GM18502 (cell line): ENCODE measurements at regions not wholly inside any gene's neighbourhood (a gene's known extent, or its start where the extent isn't known, plus 50 kb on each side); places are given as distances from the start of the nearest gene placed in this dataset.
"Not testable (repeated sequence)": the region's sequence is repeated elsewhere in the genome, so short reads cannot be mapped to it uniquely, and the experiment has no call there.

Experiments
- ATAC-seq: cut with Tn5 transposase; IDR thresholded peaks from one replicate; pipeline ENCODE4 v1.9.1; 2021; ENCODE audit warnings: mild to moderate bottlenecking; ENCODE audit not compliant: unreplicated experiment, poor library complexity

DNA sequence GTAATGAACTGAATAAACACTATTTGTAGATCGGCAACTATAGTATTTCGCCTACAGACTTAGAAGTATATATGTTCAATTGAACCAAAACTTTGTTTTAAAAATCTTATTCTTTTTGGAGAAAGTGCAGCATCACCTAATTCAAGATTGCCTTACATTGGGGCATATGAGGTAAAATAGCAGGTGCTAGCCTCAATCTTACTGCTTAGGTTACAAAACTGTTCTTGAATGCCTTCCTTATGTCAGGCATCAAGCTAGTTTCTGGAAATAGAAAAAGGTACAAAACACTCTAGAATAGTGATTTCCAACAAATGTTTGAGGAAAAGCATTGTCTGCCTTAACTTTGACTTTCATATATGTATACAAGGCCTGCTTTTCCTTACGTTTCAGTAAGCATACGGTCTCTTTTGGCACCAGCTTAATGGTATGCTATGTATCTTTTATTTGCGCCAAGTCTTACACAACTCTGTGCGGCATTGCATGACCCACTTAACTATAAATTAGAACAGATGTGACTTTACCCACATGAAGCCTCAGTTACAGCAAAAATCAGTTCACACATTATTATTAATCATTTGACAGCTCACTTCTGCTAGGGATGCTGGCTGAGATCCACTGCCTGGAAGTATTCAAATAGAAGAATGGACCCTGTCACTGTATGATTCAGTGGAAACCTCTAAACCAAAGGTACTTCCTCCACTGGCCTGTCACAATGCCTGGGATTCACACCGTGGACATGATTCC is 174.1 kb downstream of the PRELID2 start:
- ATAC-seq: no peak

DNA sequence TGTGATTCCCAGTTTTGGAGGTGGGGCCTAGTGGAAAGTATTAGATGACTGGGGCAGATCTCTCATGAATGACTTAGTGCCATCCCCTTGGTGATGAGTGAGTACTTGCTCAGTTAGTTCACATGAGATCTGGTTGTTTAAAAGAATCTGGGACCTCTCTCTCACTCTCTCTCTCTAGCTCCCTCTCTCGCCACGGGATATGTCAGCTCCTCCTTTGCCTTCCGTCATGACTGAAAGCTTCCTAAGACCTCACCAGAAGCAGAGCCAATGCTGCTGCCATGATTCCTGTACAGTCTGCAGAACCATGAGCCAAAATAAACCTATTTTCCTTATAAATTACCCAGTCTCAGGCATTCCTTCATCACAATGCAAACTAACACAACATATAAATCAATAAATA is 176.7 kb downstream of the PRELID2 start:
- ATAC-seq: no peak

DNA sequence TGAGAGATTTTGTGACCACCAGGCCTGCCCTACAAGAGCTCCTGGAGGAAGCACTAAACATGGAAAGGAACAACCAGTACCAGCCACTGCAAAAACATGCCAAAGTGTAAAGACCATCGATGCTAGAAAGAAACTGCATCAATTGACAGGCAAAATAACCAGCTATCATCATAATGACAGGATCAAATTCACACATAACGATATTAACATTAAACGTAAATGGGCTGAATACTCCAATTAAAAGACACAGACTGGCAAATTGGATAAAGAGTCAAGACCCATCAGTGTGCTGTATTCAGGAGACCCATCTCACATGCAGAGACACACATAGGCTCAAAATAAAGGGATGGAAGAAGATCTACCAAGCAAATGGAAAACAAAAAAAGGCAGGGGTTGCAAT is 182.4 kb downstream of the PRELID2 start:
- not testable (repeated sequence) for ATAC-seq

DNA sequence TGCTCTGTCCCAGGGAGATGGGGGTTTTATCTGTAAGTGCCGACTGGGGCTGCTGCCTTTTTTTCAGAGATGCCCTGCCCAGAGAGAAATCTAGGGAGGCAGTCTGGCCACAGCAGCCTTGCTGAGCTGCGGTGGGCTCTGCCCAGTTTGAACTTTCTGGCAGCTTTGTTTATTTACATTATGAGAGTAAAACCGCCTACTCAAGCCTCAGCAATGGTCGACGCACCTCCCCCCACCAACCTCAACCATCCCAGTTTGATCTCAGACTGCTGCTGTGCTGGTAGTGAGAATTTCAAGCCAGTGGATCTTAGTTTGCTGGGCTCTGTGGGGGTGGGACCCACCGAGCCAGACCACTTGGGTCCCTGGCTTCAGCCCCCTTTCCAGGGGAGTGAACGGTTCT is 188.0 kb downstream of the PRELID2 start:
- not testable (repeated sequence) for ATAC-seq

DNA sequence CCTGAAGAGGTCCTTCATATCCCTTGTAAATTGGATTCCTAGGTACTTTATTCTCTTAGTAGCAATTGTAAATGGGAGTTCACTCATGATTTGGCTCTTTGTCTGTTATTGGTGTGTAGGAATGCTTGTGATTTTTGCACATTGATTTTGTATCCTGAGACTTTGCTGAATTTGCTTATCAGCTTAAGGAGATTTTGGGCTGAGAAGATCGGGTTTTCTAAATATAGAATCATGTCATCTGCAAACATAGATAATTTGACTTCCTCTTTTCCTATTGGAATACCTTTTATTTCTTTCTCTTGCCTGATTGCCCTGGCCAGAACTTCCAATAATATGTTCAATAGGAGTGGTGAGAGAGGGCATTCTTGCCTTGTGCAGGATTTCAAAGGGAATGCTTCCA is 191.9 kb downstream of the PRELID2 start:
- not testable (repeated sequence) for ATAC-seq

DNA sequence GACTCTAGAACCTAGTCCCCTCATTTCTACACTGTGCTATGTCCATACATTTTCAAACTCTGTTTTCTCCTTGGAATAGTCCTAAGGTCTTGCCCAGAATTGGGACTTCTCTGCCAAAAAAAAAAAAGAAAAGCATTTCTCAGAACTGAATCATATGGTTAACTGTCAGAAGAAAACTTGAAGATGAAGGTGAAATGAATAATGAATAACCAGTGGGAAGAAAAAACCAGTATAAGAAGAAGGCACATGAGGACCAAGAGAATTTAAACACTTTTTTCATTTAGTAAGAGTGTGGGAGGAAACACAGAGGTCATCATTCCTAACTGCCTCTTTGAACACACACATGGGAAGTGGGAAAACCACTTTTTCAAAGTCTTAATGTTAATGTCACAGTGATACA is 197.7 kb downstream of the PRELID2 start:
- ATAC-seq: no peak

DNA sequence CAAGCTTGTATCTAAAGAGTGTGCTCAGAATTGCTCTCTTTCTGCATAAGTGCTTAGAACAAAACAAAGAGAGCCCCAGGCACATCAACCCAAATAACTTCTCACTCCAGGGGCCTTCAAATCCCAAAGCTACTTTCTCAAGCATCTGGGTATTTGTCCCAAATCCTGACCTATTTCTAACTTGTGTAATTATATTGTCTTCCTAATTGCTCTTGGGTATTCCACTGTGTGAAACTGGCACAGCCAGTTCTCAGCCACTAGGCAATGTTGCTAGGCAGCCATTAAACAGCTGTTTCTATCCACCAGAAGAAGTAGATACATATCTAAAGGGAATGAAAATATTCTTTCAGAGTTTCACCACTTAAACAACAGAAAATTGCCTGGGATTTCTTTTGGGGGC is 198.8 kb downstream of the PRELID2 start:
- no peak for ATAC-seq

DNA sequence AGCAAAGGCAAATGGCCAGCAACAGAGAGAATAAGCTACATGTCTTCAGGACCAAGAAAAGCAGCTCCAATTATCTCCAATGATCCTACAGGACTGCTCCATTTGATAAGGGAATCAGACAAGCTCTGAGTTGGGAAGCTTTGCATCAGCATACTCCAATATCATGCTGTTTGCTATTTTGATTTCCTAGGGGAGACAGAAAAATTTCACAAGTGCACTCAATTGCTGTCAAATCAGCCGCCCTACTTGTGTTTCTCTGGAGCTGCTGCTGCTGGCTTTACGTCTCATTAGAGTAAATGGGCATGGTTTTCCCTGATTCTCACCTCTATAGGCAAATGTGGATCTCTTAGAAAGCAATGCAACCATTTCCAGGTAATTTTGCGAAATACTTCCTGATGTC is 201.7 kb downstream of the PRELID2 start:
- ATAC-seq: no peak

DNA sequence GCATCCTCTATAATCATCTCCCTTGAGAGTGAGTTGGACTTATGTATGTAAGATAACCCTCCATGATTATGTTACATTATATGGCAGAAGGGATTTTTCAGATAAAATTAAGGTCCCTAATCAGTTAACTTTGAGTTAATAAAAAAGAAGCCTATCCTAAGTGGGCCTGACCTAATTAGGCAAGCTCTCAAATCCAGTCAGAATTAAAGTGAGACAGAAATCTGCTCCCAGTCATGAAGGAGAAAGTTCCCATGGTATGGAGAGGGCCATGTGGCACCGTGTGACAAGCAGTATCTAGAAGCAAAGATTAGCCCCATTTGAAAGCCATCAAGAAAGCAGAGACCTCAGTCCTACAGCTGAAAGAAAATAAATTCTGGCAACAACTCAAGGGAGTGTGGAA is 202.4 kb downstream of the PRELID2 start:
- ATAC-seq: no peak

DNA sequence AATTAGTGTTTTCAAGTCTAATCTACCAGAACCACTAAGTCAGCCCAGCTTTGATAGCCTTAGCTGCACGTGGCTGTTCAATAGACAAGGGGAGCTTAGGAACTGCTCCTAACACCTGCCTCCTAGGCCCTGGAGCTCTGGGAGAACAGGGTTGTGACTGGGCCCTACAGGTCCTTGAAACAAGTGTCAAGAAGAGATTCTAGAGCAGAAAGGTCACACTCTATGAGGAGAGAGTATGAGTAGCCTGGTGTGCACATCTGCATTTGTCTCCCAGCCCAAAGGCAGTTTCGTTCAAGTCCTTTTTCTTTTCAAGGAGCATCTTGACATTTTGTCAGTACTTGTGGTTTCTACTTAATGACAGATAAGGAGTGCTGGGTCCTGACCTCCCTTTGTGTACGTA is 206.1 kb downstream of the PRELID2 start:
- no peak for ATAC-seq

DNA sequence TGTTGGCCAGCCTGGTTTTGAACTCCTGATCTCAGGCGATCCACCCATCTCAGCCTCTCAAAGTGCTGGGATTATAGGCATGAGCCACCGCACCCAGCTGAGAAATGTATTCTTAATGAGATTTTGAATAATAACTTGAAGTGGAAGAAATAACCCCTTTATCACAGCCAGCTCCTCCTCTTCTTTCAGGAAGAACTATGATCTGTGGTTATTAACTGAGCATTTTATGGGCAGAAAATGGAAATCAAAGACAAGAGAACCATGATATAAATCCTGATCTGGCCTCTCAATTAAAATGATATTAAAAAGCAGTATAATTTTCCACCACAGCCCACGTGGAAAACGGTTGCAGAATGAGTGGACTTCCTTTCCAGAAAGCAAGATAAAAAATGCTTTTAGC is 206.6 kb downstream of the PRELID2 start:
- no peak for ATAC-seq

DNA sequence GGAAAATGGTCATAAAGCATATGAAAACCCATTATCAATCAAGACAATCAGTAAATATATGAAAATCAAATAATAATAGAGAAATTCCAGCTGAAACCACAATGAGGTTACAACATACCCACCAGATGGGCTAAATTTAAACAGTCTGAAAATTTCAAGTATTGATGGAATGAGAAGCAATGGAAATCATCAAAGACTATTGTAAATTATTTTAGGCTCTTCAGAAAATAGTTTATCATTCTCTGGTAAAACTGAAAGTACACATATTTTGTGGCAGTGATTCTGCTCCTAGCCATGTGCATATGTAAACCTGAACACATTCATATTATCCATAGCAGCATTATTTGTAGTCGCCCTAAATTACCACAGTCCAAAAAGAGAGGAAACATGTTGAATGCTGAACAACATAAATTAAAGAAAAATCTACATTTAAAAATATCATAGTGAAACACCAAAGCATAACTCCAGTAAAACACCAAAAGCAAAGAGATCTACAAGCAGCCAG is 215.3 kb downstream of the PRELID2 start:
- no peak for ATAC-seq

DNA sequence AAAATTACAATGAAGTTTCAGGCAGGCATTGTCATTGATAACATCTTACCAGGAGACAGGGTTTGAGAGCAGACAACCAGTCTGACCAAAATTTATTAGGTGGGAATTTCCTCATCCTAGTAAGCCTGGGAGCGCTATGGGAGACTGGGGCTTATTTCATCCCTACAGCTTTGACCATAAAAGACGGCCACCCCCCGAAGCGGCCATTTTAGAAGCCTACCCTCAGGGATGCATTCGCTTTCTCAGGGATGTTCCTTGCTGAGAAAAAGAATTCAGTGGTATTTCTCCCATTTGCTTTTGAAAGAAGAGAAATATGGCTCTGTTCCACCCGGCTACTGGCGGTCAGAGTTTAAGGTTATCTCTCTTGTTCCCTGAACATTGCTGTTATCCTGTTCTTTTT is 218.4 kb downstream of the PRELID2 start:
- ATAC-seq: not testable (repeated sequence)

DNA sequence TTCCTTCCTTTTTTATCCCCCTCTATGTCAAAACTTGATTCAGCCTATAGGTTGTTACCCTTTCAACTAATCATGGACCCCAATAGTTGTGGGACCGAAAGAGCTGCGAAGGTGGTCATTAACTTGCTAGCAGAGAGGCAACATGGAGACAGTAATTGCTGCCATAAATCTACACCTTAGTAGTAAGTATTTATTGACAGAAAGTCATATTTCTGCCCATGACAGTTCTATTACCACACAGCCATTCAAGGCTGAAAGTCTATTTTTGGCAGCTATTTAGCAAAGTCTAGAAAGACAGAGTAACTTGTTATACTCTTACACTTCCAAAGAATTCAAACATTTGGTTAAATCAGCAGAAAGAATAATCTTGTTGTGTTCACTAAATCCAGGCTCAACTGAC is 236.2 kb downstream of the PRELID2 start:
- ATAC-seq: no peak

DNA sequence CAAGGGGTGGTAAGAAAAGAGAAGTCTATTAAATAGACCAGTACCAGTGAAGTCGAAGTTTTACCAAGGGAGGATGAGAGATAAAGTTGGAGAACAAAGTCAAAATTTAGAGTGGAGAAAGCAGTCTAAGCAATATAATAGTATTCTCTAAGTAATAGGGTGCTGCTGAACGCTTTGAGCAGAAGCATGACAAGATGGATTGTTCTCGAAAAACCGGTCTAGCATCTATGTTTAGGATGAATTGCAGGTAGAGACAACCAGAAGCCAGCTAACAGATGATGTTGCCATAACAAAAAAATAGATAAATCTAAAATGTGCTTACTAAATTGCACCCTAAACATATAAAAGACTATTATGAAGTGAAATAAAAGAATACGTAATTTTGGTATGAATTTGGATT is 237.0 kb downstream of the PRELID2 start:
- ATAC-seq: no peak

DNA sequence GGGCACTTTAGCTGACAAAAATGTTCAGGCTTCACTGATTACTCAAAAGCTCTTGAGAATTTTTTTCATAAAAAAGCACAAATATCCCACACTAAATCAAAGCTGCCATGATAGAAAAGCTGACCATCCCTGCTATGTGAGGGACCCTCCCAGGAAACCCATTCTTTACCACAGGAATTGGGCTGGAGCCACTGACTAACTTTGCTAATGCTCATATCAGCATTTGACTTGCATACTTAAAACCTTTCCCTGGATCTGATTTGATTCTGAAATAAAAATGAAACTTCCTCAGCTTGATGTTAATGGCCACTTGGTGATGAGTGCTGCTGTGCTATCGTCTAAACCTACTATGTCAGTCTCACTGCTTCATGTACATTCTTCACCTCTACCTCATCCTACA is 243.6 kb downstream of the PRELID2 start:
- ATAC-seq: no peak

DNA sequence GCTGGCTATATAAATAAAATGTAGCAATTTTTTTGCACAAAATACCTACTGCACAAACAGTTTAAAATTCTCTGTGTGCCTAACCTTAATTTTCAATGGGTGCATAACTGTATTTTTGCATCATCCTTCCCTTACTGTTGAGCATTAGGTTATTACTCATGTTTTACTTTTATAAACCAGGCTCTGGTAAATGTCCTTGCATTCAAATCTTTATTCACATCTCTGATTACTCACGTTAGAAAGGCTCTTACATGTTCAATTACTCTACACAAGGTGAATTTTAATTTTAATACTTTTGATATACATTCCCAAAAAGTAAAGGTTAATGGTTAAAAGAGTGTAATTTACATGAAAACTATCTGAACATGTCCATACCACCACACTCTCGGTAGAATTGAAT is 246.1 kb downstream of the PRELID2 start:
- no peak for ATAC-seq

DNA sequence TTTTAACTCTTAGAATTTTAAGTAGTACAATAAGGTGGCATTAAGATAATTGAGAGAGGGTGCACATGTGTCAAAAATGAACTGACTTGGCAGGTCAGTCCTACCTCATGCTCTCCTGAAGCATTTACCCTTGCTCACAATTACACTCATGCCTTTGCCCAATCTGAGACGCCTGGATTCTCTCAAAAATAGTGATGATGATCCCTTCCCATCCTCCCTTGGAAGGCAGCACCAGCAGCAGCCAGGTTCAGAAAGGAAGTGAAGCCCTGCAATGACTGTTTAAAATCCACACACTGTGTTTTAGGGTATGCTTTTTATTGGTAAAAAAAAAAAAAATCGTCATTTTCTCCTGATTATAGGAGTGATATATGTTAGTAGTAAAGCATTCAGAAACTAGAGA is 246.6 kb downstream of the PRELID2 start:
- no peak for ATAC-seq

DNA sequence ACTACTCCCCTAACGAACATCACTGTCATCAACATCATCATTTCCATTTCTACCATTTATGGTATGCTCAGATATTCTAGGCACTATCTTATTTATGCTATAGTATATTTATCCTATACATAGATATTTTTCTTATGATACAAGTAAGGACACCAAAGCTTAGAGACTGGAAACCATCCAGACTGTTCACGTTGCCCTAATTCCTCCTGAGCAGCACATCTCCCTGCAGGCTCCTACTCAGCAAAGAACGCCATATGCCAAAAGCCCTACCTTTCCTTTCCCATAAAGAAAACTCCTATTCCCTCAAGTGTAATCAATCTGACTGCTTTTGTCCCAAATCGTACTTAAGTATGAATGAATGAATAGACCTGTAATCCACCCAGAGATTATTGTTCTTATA is 247.0 kb downstream of the PRELID2 start:
- no peak for ATAC-seq

DNA sequence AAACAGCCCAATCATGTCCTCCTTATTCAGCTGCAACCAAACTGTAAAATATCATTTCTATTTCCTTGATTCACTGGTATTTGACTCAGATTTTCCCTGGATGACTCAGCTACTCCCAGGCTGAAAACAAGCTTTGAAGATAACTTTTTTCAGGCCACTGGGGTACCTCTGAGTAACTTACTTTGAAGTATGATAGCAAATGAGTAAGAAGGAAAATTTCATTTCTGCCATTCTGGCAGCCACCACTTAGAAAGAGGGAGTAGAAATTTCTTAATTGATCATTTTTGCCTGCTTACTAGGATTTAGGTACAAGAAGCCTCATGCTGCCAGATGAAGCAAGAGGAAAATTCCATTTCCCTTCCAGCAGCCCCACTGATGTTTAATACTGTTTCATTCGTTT is 247.4 kb downstream of the PRELID2 start:
- ATAC-seq: no peak

DNA sequence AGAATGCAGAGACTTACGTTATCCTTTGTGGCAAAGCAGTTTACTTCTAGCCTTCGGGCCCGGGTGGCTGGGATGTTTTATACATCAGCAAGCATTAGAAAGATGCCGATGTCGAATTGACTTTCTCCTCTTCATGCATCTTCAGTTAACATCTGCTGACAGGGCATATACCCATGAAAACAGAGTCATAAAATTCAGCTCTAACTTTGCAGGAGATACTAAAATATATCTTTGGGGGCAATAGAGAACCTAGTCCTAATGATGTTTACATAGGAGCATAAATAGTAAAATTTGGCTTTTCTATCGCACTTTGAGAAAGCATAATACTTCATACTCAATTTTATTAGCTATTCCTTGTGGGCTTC is 247.9 kb downstream of the PRELID2 start:
- ATAC-seq: no peak

DNA sequence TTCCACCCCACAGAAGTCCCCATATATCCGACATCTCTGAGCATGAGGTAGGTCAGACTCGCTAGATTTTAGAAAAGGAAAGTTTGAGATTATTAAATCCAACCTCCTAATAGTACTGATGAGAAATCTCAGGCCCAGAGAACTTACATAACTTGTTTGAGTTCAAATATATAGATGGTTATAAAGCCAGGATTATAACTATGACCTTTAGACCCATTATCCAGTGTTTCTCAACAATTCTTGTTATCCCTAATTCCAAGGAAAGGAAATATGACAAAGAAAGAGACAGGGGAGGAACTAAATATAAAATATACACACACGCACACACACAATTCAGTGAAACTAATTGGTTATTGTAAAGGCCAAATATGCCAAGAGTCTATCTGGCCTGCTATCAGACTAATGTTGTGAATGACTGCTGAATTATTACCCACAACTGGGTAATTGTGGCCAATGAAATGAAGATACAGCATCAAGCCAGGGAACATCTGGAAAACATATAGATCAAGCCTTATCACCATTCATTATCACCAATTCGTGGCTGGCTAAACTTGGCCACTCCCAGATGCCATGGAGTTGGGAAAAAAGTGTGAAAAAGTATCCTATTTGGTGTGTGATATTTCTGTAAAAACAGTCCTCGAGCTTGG is 248.4 kb downstream of the PRELID2 start:
- ATAC-seq: no peak
